CD1c-positive myeloid dendritic cell (primary cell): ENCODE measurements at regions not wholly inside any gene's neighbourhood (a gene's known extent, or its start where the extent isn't known, plus 50 kb on each side); places are given as distances from the start of the nearest gene placed in this dataset.

Experiments used
- DNase-seq: peaks from one replicate; pipeline ENCODE4 v3.0.0-alpha.2; 2016; ENCODE audit errors: extremely low spot score

GRCh38 chr4:107166181-107166580 lies 130.1 kb upstream of the DKK2 start:
- no peak for DNase-seq

- DNase-seq: no peak
Measured at GRCh38 chr4:107164962-107165475, 128.9 kb upstream of the DKK2 start.

GRCh38 chr4:107156443-107156842 lies 120.3 kb upstream of the DKK2 start:
- no peak for DNase-seq

- no peak for DNase-seq
Measured at GRCh38 chr4:107155366-107155765, 119.3 kb upstream of the DKK2 start.

- DNase-seq: no peak
Measured at GRCh38 chr4:107153956-107154355, 117.8 kb upstream of the DKK2 start.

- peak; percentile 2 for DNase-seq
Measured at GRCh38 chr4:107153228-107153627, 117.1 kb upstream of the DKK2 start.

- DNase-seq: no peak
Measured at GRCh38 chr4:107151173-107151572, 115.1 kb upstream of the DKK2 start.

- no peak for DNase-seq
Measured at GRCh38 chr4:107148904-107149303, 112.8 kb upstream of the DKK2 start.

GRCh38 chr4:107147873-107148272 lies 111.8 kb upstream of the DKK2 start:
- no peak for DNase-seq

GRCh38 chr4:107138433-107138832 lies 102.3 kb upstream of the DKK2 start:
- DNase-seq: no peak

- no peak for DNase-seq
Measured at GRCh38 chr4:107133965-107134653, 98.0 kb upstream of the DKK2 start.

- no peak for DNase-seq
Measured at GRCh38 chr4:107131295-107131694, 95.2 kb upstream of the DKK2 start.

- no peak for DNase-seq
Measured at GRCh38 chr4:107130157-107130556, 94.0 kb upstream of the DKK2 start.

- DNase-seq: no peak
Measured at GRCh38 chr4:107129611-107130010, 93.5 kb upstream of the DKK2 start.

- DNase-seq: no peak
Measured at GRCh38 chr4:107129076-107129475, 93.0 kb upstream of the DKK2 start.

GRCh38 chr4:107128116-107128515 lies 92.0 kb upstream of the DKK2 start:
- no peak for DNase-seq

GRCh38 chr4:107125496-107125895 lies 89.4 kb upstream of the DKK2 start:
- no peak for DNase-seq

GRCh38 chr4:107122736-107123135 lies 86.6 kb upstream of the DKK2 start:
- no peak for DNase-seq

- no peak for DNase-seq
Measured at GRCh38 chr4:107120661-107121060, 84.5 kb upstream of the DKK2 start.

GRCh38 chr4:107117726-107118125 lies 81.6 kb upstream of the DKK2 start:
- no peak for DNase-seq

GRCh38 chr4:107115185-107115847 lies 79.2 kb upstream of the DKK2 start:
- DNase-seq: no peak

- DNase-seq: no peak
Measured at GRCh38 chr4:107114059-107114458, 77.9 kb upstream of the DKK2 start.

- DNase-seq: no peak
Measured at GRCh38 chr4:107098401-107098800, 62.3 kb upstream of the DKK2 start.
